ENCODE measurements at regions not wholly inside any gene's neighbourhood (a gene's known extent, or its start where the extent isn't known, plus 50 kb on each side); places are given as distances from the start of the nearest gene placed in this dataset.

DNA sequence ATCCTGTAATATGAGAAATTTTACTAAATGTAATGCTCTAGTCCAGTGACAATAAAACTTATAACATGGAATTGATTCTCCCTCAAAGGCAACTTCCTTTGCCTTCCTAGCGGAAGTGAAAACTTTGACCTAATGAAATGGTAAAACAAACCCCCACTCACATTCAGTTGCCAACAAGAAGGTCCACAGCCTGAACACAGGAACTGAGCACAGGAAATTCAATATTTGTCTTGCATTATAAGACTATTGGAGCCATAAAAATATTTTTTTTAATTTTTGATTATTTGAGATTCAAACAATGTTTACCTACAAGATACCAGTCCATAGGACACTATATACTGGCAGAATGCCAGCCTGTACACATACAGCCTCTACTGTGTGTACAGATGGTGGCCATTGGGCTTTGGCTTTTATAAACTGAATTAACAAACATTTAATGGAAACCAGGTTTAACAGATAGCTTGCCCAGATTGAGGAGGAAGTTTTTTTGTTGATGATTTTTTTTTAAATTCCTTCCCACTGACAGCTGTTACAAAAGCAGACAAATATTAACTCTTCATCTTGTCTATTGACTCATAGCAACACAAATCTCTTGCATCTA is 481.5 kb upstream of the JAG1 start:
- no peak overlapping the region for H2AK9ac ChIP-seq (replicated peaks; ENCODE audit: low read depth, low read length, poor library complexity)
- no CpG with 5 or more reads among the region's 1 CpG for WGBS, 2 experiments (ENCODE audit: extremely low coverage in 2 of 2, insufficient read length in 1 of 2)
- CTCF ChIA-PET, result no interaction called here

More for the DNA sequence above, 481.5 kb upstream of the JAG1 start:
- H3K4me1 ChIP-seq (ENCODE audit: control insufficient read depth, insufficient read depth, low read length), result peaks cover 3% of the 10 kb centered on the region
- dilution Hi-C loops (cut with HindIII; ENCODE audit: low sequenced_read_pairs, unreplicated experiment) (no loop called here), in situ Hi-C loops (cut with MboI; ENCODE audit: low sequenced_read_pairs) (no loop called here), intact Hi-C loops (cut with micrococcal nuclease) (loop anchor here (5.0 kb wide), 1 partner anchor 483 kb away; the partner anchor contains the start of gene JAG1)
- no peak overlapping the region for H3K14ac ChIP-seq (replicated peaks; ENCODE audit: low read depth, low read length)
- no peak overlapping the region for H2AK5ac ChIP-seq (ENCODE audit: low read depth, low read length)
- H4K5ac ChIP-seq (ENCODE audit: low read depth, low read length), result no peak overlapping the region
- H2BK20ac ChIP-seq (ENCODE audit: low read depth, low read length), result no peak overlapping the region
- H3K9ac ChIP-seq (ENCODE audit: low read depth, low read length), result no peak overlapping the region
- POLR2A ChIA-PET (ENCODE audit: unreplicated experiment), result no interaction called here
- no peak overlapping the region for H3K27ac ChIP-seq (ENCODE audit: insufficient read depth, low read length)
- no peaks in the 10 kb centered on the region for H3K79me1 ChIP-seq (ENCODE audit: low read depth in 1 of 2, low read length in 2 of 2)
- H3K4me3 ChIP-seq (ENCODE audit: insufficient read depth, low read depth, low read length), result no peak overlapping the region
- H3K36me3 ChIP-seq (ENCODE audit: control insufficient read depth, insufficient read depth, low read length), result no peaks in the 10 kb centered on the region
- no peaks in the 10 kb centered on the region for H3K27me3 ChIP-seq (ENCODE audit: control insufficient read depth, insufficient read depth, low read length)
- ATAC-seq (ENCODE audit: low read depth) (no peak), DNase-seq (no peak)
- TF ChIP-seq CHD1 (IDR thresholded peaks at IDR 0.05; ENCODE audit: low read depth, low read length), result no peak
- no peak for TF ChIP-seq RAD21 (IDR thresholded peaks at IDR 0.05; ENCODE audit: low read length)
- no peak for TF ChIP-seq POLR2A (IDR thresholded peaks at IDR 0.05; ENCODE audit: low read depth, low read length)
- TF ChIP-seq CEBPB (IDR thresholded peaks at IDR 0.05; ENCODE audit: low read depth, low read length), result no peak
- no peak for TF ChIP-seq MXI1 (IDR thresholded peaks at IDR 0.05; ENCODE audit: borderline replicate concordance, low read depth, low read length)
- H3K4ac ChIP-seq (ENCODE audit: low read depth, low read length), result no peak overlapping the region
- BruUV-seq (replicated peaks), result no TSS peak
- H3K23ac ChIP-seq (ENCODE audit: low read depth, low read length), result no peak overlapping the region
- H2BK120ac ChIP-seq (ENCODE audit: low read depth, low read length), result no peak overlapping the region
- H4K8ac ChIP-seq (ENCODE audit: low read depth in 2 of 2, low read length in 2 of 2), result no peak overlapping the region
- H2BK5ac ChIP-seq (ENCODE audit: low read depth, low read length, poor library complexity, severe bottlenecking), result no peak overlapping the region
- no peak overlapping the region for H3K4me2 ChIP-seq (ENCODE audit: low read depth, low read length)
- H3K9me3 ChIP-seq (ENCODE audit: control insufficient read depth, insufficient read depth, low read length), result no peaks in the 10 kb centered on the region
- H3K18ac ChIP-seq (ENCODE audit: low read depth, low read length), result no peak overlapping the region
- H4K91ac ChIP-seq (ENCODE audit: insufficient read depth, low read depth, low read length), result no peak overlapping the region
- H4K20me1 ChIP-seq (ENCODE audit: insufficient read depth, low read length), result no peaks in the 10 kb centered on the region
- no peak overlapping the region for H3K56ac ChIP-seq (ENCODE audit: extremely low read depth, insufficient read depth, low read length)
- no peak overlapping the region for H2AFZ ChIP-seq (replicated peaks; ENCODE audit: low read length, poor library complexity)
- no peak overlapping the region for H2BK15ac ChIP-seq (ENCODE audit: low read depth, low read length)
- no peaks in the 10 kb centered on the region for H3K9me1 ChIP-seq (ENCODE audit: insufficient read depth, low read length)
